Sigmoid colon (tissue), 4 donors: ENCODE measurements at regions not wholly inside any gene's neighbourhood (a gene's known extent, or its start where the extent isn't known, plus 50 kb on each side); places are given as distances from the start of the nearest gene placed in this dataset.

Experiments
- CTCF ChIP-seq, 4 experiments: fragments of 450-650 bp in 3 of 4; fragments of 200-600 bp in 1 of 4; IDR thresholded peaks; one replicate each; pipeline ENCODE4 v1.5.1; 2016 to 2019; ENCODE audit warnings: antibody characterized with exemption in 4 of 4, mild to moderate bottlenecking in 3 of 4, moderate library complexity in 2 of 4
- EP300 ChIP-seq, 4 donors: sonication (generic); formaldehyde crosslinking; IDR thresholded peaks; one replicate each; pipeline ENCODE4 v1.6.1; 2017; ENCODE audit warnings: antibody characterized with exemption in 4 of 4
- POLR2A ChIP-seq, 2 donors: fragments of 450-650 bp; IDR thresholded peaks; one replicate each; pipeline ENCODE4 v1.6.1; 2016; ENCODE audit warnings: antibody characterized with exemption in 2 of 2, mild to moderate bottlenecking in 2 of 2, moderate library complexity in 2 of 2
- POLR2AphosphoS5 ChIP-seq, 4 donors: sonication (generic); formaldehyde crosslinking; IDR thresholded peaks; one replicate each; pipeline ENCODE4 v1.6.1; 2017; ENCODE audit warnings: antibody characterized with exemption in 4 of 4

- no peak for TF ChIP-seq POLR2A (IDR thresholded peaks at IDR 0.05)
- TF ChIP-seq CTCF (IDR thresholded peaks at IDR 0.05), result no peak
- TF ChIP-seq POLR2AphosphoS5 (IDR thresholded peaks at IDR 0.05), result no peak
- no peak for TF ChIP-seq EP300 (IDR thresholded peaks at IDR 0.05)
These were observed 198.4 kb upstream of the FOXN3 start for GRCh38 chr14:89615421-89615820.
